ENCODE measurements at regions not wholly inside any gene's neighbourhood (a gene's known extent, or its start where the extent isn't known, plus 50 kb on each side); places are given as distances from the start of the nearest gene placed in this dataset.

DNA sequence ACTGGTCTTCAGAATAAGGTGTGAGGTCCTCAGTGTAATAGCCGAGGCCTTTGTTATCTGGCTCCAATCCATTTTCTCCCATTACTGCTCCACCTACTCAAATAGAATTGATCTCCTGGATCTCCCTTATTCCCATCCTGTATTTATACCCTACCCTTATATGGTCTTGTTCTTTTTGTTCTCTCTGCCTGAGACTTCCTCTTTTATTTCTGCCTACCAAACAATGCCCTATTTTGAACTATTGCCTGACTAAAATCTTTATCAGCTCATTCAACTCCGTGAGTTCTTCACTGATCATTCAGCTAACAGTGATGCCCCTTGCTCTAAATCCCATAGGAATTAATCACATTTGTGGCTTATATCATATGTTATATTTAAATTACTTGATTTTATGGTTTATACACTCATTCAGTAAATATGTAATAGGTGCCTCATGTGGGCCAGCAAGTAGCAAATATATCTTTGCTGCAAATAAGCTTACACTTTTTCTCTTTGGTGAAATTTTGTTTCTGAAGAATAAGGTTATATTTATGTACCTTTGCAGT is 417.5 kb upstream of the MEF2C start:
- H3K27ac ChIP-seq = no peak overlapping the region

DNA sequence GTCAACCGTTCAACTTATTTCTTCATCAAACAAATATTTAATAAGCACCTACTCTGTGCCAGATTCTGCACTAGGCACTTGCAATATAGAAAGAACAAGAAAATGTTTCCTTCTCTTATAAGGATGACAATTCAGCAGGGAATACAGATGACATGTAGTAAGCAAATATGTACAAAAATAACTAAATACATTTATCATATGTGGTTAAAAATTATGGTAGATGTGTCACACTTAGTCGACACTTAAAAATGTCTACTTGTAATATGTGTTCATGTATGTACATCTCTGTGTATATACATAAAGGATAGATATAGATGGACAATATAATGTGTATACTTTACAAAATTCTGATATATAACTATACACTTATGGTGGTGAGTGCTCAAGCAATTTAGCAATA is 417.0 kb upstream of the MEF2C start:
- H3K27ac ChIP-seq = no peak overlapping the region
- TF ChIP-seq, protein P1, sequence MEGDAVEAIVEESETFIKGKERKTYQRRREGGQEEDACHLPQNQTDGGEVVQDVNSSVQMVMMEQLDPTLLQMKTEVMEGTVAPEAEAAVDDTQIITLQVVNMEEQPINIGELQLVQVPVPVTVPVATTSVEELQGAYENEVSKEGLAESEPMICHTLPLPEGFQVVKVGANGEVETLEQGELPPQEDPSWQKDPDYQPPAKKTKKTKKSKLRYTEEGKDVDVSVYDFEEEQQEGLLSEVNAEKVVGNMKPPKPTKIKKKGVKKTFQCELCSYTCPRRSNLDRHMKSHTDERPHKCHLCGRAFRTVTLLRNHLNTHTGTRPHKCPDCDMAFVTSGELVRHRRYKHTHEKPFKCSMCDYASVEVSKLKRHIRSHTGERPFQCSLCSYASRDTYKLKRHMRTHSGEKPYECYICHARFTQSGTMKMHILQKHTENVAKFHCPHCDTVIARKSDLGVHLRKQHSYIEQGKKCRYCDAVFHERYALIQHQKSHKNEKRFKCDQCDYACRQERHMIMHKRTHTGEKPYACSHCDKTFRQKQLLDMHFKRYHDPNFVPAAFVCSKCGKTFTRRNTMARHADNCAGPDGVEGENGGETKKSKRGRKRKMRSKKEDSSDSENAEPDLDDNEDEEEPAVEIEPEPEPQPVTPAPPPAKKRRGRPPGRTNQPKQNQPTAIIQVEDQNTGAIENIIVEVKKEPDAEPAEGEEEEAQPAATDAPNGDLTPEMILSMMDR (IDR thresholded peaks at IDR 0.05) = no peak
- H3K4me3 ChIP-seq = no peak overlapping the region
- DNase-seq (ENCODE audit: low spot score) = no peak

More for the DNA sequence above, 417.5 kb upstream of the MEF2C start:
- no peak for DNase-seq (ENCODE audit: low spot score)
- H3K4me3 ChIP-seq = no peak overlapping the region
- TF ChIP-seq, protein P1 (IDR thresholded peaks at IDR 0.05) = no peak

DNA sequence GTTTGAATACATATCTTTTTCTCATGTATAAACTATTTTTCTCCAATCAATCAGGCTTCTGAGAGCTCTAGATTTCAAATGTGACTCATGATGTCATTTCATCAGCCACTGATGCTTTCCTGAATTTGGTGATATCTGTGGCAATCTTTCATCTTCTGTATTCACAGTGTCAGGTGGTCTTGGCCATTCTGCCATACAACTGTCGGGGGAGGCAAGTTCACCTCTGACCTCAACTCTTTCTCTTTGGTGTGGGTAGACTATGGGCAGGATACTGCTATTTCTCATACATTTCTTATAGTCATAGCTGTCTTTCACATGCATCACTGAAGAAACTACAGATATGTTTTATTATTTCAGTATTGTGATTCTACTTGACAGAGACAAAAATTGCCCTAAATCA is 414.1 kb upstream of the MEF2C start:
- TF ChIP-seq, protein P1 (IDR thresholded peaks at IDR 0.05) = no peak
- no peak overlapping the region for H3K27ac ChIP-seq
- no peak for DNase-seq (ENCODE audit: low spot score)
- H3K4me3 ChIP-seq = no peak overlapping the region

DNA sequence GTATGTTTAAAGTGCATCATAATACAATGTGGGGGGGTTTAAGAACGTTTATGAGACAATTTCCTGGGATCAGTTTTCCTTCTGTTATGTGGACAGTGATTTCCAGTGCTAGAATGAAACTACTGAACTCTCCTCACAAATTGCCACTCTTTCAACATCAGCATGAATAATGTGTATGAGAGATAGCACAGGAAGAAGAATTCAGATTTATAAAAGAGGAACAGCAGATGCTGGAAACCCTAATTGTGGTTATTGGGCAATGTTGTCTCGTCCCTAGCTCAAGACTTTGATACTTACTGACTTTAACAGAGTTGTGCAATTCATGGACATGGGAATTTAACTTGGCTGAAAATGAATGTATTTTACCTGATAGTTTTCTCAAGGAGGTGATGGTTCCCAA is 410.8 kb upstream of the MEF2C start:
- no peak for DNase-seq (ENCODE audit: low spot score)
- TF ChIP-seq, protein P1 (IDR thresholded peaks at IDR 0.05) = no peak
- Histone ChIP-seq H3K27ac (no peak overlapping the region), H3K4me3 (no peak overlapping the region)

DNA sequence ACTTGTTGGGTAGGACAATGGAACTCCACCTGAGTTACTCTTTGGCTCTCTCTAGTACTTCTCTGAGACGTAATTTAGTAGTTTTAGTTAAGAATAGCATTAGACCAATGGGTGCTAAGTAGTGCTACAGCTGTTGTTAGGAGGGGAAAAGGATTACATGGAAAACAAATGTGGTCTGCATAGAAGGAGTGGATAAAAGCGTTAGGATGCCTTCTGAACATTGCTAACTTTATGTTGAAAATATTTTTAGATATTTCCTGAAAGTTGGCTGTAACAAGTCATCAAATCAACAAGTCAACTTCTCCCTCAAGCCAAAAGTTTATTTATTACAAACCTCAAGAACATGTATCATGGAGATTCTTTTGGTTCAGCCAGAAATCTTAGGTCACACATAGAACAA is 409.5 kb upstream of the MEF2C start:
- no peak overlapping the region for H3K4me3 ChIP-seq
- no peak for DNase-seq (ENCODE audit: low spot score)
- TF ChIP-seq, protein P1 (IDR thresholded peaks at IDR 0.05) = no peak
- H3K27ac ChIP-seq = no peak overlapping the region

DNA sequence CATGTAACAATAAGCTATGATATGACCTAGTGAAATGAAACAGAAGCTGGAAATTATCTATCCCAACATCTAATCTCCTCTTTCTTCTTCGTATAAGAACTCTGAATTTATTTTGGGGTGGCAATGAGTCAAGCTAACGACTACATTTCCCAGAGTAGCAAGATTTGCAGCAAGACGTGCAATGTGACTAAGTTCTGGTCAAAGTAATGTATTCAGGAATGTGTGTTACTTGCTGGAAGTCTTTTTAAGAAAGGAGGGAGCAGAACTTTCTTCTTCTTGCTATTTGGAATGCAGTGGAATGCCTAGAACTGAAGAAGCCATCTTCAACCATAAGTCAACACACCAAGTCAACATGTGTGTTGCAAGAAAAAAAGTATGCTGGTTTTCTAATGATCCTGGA is 406.6 kb upstream of the MEF2C start:
- TF ChIP-seq, protein P1 (IDR thresholded peaks at IDR 0.05) = no peak
- no peak for DNase-seq (ENCODE audit: low spot score)
- Histone ChIP-seq H3K27ac (no peak overlapping the region), H3K4me3 (no peak overlapping the region)

DNA sequence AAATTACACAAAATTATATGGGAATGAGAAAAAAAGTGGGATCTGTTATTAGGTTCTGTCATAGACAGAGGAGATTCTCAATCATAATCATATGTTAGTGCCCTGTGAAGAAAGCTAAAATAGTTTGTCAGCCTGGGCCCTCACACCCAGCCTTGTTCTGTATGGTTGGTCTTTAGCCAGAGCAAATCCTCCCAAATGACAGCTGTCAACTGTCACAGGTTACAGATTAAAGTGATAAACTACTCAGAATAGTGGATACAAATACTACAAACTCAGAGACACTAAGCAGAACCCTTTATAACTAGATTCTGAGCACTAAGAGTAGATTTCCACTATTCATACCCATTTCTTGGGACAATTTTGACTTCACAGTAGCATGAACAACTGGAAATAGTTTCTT is 405.0 kb upstream of the MEF2C start:
- TF ChIP-seq, protein P1 (IDR thresholded peaks at IDR 0.05) = no peak
- no peak for DNase-seq (ENCODE audit: low spot score)
- H3K4me3 ChIP-seq = no peak overlapping the region
- H3K27ac ChIP-seq = no peak overlapping the region
